Fibroblast of skin of right quadriceps (primary cell): ENCODE measurements at regions not wholly inside any gene's neighbourhood (a gene's known extent, or its start where the extent isn't known, plus 50 kb on each side); places are given as distances from the start of the nearest gene placed in this dataset.
A peak's percentile ranks its signal among the peaks of the same experiment; 100 is the strongest.

Experiments used
- DNase-seq: peaks from one replicate; pipeline ENCODE4 v3.0.0-alpha.2; 2013

- DNase-seq: peak; percentile 92
Observed at GRCh38 chr14:48970943-48971342, 615.2 kb downstream of the RPS29 start.

- peak; percentile 72 for DNase-seq
Observed at GRCh38 chr14:48967419-48967818, 618.8 kb downstream of the RPS29 start.

GRCh38 chr14:48963231-48963790 lies 622.9 kb downstream of the RPS29 start:
- no peak for DNase-seq

- no peak for DNase-seq
Observed at GRCh38 chr14:48957486-48957885, 628.7 kb downstream of the RPS29 start.

- DNase-seq: no peak
Observed at GRCh38 chr14:48955857-48956256, 630.3 kb downstream of the RPS29 start.

GRCh38 chr14:48954446-48954845 lies 631.7 kb downstream of the RPS29 start:
- no peak for DNase-seq

- no peak for DNase-seq
Observed at GRCh38 chr14:48944809-48945208, 641.4 kb downstream of the RPS29 start.

GRCh38 chr14:48943913-48944312 lies 642.3 kb downstream of the RPS29 start:
- no peak for DNase-seq

GRCh38 chr14:48937541-48938195 lies 648.5 kb downstream of the RPS29 start:
- peak; percentile 55 for DNase-seq

- peak; percentile 51 for DNase-seq
Observed at GRCh38 chr14:48936849-48937248, 649.3 kb downstream of the RPS29 start.

- peak; percentile 91 for DNase-seq
Observed at GRCh38 chr14:48936362-48936761, 649.8 kb downstream of the RPS29 start.

GRCh38 chr14:48925184-48925583 lies 661.0 kb downstream of the RPS29 start:
- DNase-seq: no peak

GRCh38 chr14:48914921-48915320 lies 671.3 kb downstream of the RPS29 start:
- DNase-seq: no peak

GRCh38 chr14:48914382-48914781 lies 671.8 kb downstream of the RPS29 start:
- no peak for DNase-seq

- DNase-seq: no peak
Observed at GRCh38 chr14:48900565-48900964, 685.6 kb downstream of the RPS29 start.

GRCh38 chr14:48890333-48890732 lies 695.8 kb downstream of the RPS29 start:
- no peak for DNase-seq

GRCh38 chr14:48876806-48877340 lies 709.3 kb downstream of the RPS29 start:
- no peak for DNase-seq

GRCh38 chr14:48874711-48875110 lies 711.5 kb downstream of the RPS29 start:
- no peak for DNase-seq

GRCh38 chr14:48857366-48857765 lies 728.8 kb downstream of the RPS29 start:
- DNase-seq: no peak

- no peak for DNase-seq
Observed at GRCh38 chr14:48853159-48853558, 733.0 kb downstream of the RPS29 start.

GRCh38 chr14:48849741-48850322 lies 736.3 kb downstream of the RPS29 start:
- DNase-seq: peak; percentile 35

- no peak for DNase-seq
Observed at GRCh38 chr14:48842785-48843184, 743.4 kb downstream of the RPS29 start.

- DNase-seq: no peak
Observed at GRCh38 chr14:48826058-48826457, 760.1 kb downstream of the RPS29 start.

GRCh38 chr14:48814562-48814961 lies 771.6 kb downstream of the RPS29 start:
- no peak for DNase-seq
